Body of pancreas (tissue), 4 donors: ENCODE measurements at regions not wholly inside any gene's neighbourhood (a gene's known extent, or its start where the extent isn't known, plus 50 kb on each side); places are given as distances from the start of the nearest gene placed in this dataset.

Experiments
- CTCF ChIP-seq, 7 experiments: fragments of 450-650 bp in 4 of 7; fragments of 200-600 bp in 3 of 7; sonication (generic) in 3 of 7; IDR thresholded peaks; one replicate each; pipeline ENCODE4 v1.5.1; 2016 to 2019; ENCODE audit warnings: antibody characterized with exemption in 7 of 7
- POLR2A ChIP-seq, 3 donors: fragments of 450-650 bp; IDR thresholded peaks; one replicate each; pipeline ENCODE4 v1.6.1; 2016; ENCODE audit warnings: antibody characterized with exemption in 3 of 3, mild to moderate bottlenecking in 2 of 3

- no peak for TF ChIP-seq CTCF (IDR thresholded peaks at IDR 0.05)
- TF ChIP-seq POLR2A (IDR thresholded peaks at IDR 0.05), result no peak
Observed at GRCh38 chr4:34009951-34010350, 2234.4 kb downstream of the ARAP2 start.
